ENCODE measurements at regions not wholly inside any gene's neighbourhood (a gene's known extent, or its start where the extent isn't known, plus 50 kb on each side); places are given as distances from the start of the nearest gene placed in this dataset.
A peak's percentile ranks its signal among the peaks of the same experiment; 100 is the strongest.

DNA sequence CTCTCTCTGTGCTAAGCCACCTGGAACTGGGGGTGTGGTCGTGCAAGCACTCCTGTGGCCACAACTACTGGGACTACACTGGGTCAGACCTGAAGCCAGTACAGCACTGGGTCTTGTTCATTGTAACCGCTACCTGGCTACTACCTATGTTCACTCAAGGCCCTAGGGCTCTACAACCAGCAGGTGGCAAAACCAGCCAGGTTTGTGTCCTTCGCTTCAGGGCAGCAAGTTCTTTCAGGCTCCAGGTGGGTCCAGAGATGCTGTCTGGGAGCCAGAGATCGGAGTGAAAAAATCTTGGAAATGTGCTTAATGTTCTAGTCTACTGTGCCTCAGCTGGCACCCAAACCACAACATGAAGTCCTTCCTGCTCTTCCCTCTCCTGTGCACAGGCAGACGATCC is 171.6 kb upstream of the SORCS1 start:
- Mint-ChIP-seq H3K9me3 (no peaks in the 10 kb centered on the region), H3K36me3 (ENCODE audit: low read depth) (no peaks in the 10 kb centered on the region), H3K27ac (no peak overlapping the region), H3K4me1 (no peaks in the 10 kb centered on the region), H3K27me3 (ENCODE audit: insufficient read depth, low read depth, poor library complexity) (no peaks in the 10 kb centered on the region), H3K4me3 (no peak overlapping the region)
- ATAC-seq = no peak
- Histone ChIP-seq H3K27me3 (ENCODE audit: insufficient read depth) (no peaks in the 10 kb centered on the region), H3K4me2 (no peak overlapping the region), H3K36me3 (ENCODE audit: insufficient read depth) (no peaks in the 10 kb centered on the region), H3K27ac (ENCODE audit: low read depth) (no peak overlapping the region), H3K9me2 (ENCODE audit: insufficient read depth) (no peaks in the 10 kb centered on the region), H3F3A (replicated peaks; ENCODE audit: low read depth) (no peaks in the 10 kb centered on the region), H3K4me1 (ENCODE audit: insufficient read depth) (no peaks in the 10 kb centered on the region), H4K20me1 (replicated peaks; ENCODE audit: insufficient read depth) (no peaks in the 10 kb centered on the region), H3K4me3 (no peak overlapping the region), H2AFZ (no peak overlapping the region), H3K79me2 (replicated peaks; ENCODE audit: insufficient read depth) (no peaks in the 10 kb centered on the region)
- DNase-seq (ENCODE audit: low spot score) = peak; percentile 3
- TF ChIP-seq, protein P1, sequence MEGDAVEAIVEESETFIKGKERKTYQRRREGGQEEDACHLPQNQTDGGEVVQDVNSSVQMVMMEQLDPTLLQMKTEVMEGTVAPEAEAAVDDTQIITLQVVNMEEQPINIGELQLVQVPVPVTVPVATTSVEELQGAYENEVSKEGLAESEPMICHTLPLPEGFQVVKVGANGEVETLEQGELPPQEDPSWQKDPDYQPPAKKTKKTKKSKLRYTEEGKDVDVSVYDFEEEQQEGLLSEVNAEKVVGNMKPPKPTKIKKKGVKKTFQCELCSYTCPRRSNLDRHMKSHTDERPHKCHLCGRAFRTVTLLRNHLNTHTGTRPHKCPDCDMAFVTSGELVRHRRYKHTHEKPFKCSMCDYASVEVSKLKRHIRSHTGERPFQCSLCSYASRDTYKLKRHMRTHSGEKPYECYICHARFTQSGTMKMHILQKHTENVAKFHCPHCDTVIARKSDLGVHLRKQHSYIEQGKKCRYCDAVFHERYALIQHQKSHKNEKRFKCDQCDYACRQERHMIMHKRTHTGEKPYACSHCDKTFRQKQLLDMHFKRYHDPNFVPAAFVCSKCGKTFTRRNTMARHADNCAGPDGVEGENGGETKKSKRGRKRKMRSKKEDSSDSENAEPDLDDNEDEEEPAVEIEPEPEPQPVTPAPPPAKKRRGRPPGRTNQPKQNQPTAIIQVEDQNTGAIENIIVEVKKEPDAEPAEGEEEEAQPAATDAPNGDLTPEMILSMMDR (conservative IDR thresholded peaks at IDR 0.05; ENCODE audit: low read depth in 2 of 2) = peak in 1 of 2 experiments; percentile 22; a peak in 1 of 4 replicates
- no peak for TF ChIP-seq CREB1 (CRISPR knock-in tag; IDR thresholded peaks at IDR 0.05; ENCODE audit: low read depth)

DNA sequence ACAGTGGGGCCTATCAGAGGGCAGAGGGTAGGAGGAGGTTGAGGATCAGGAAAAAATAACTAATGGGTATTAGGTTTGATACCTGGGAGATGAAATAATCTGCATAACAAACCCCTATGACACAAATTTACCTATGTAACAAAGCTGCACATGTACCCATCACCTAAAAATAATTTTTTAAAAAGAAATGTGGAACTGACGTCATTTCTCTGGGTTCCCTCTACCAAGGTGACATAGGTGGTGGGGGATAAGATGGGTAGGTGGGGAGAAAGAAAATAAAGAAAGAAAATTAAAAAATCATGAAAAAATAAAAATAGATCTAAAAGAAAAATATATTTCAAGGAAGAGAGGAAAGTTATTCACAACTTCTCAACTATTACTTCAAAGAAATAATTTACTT is 153.1 kb upstream of the SORCS1 start:
- Histone ChIP-seq H3K4me2 (no peak overlapping the region), H3F3A (replicated peaks; ENCODE audit: low read depth) (no peaks in the 10 kb centered on the region), H3K79me2 (replicated peaks; ENCODE audit: insufficient read depth) (no peaks in the 10 kb centered on the region), H4K20me1 (replicated peaks; ENCODE audit: insufficient read depth) (no peaks in the 10 kb centered on the region), H3K27me3 (ENCODE audit: insufficient read depth) (no peaks in the 10 kb centered on the region), H3K4me1 (ENCODE audit: insufficient read depth) (no peaks in the 10 kb centered on the region), H3K9me2 (ENCODE audit: insufficient read depth) (no peaks in the 10 kb centered on the region), H3K36me3 (ENCODE audit: insufficient read depth) (no peaks in the 10 kb centered on the region), H3K27ac (ENCODE audit: low read depth) (no peak overlapping the region), H2AFZ (no peak overlapping the region), H3K4me3 (no peak overlapping the region)
- H3K36me3 Mint-ChIP-seq (ENCODE audit: low read depth) = no peaks in the 10 kb centered on the region
- ATAC-seq (no peak), DNase-seq (ENCODE audit: low spot score) (no peak)
- no peaks in the 10 kb centered on the region for H3K9me3 Mint-ChIP-seq
- TF ChIP-seq, protein P2, sequence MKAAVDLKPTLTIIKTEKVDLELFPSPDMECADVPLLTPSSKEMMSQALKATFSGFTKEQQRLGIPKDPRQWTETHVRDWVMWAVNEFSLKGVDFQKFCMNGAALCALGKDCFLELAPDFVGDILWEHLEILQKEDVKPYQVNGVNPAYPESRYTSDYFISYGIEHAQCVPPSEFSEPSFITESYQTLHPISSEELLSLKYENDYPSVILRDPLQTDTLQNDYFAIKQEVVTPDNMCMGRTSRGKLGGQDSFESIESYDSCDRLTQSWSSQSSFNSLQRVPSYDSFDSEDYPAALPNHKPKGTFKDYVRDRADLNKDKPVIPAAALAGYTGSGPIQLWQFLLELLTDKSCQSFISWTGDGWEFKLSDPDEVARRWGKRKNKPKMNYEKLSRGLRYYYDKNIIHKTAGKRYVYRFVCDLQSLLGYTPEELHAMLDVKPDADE (IDR thresholded peaks at IDR 0.05) = no peak
- TF ChIP-seq POLR2AphosphoS5 (IDR thresholded peaks at IDR 0.05; ENCODE audit: low read depth) = no peak
- TF ChIP-seq EZH2 (IDR thresholded peaks at IDR 0.05; ENCODE audit: low read depth, unreplicated experiment) = no peak
- no peak for TF ChIP-seq EZH2phosphoT487 (IDR thresholded peaks at IDR 0.05; ENCODE audit: unreplicated experiment)
- TF ChIP-seq, protein P1 (conservative IDR thresholded peaks at IDR 0.05; ENCODE audit: low read depth in 2 of 2) = no peak
- TF ChIP-seq, protein P3, sequence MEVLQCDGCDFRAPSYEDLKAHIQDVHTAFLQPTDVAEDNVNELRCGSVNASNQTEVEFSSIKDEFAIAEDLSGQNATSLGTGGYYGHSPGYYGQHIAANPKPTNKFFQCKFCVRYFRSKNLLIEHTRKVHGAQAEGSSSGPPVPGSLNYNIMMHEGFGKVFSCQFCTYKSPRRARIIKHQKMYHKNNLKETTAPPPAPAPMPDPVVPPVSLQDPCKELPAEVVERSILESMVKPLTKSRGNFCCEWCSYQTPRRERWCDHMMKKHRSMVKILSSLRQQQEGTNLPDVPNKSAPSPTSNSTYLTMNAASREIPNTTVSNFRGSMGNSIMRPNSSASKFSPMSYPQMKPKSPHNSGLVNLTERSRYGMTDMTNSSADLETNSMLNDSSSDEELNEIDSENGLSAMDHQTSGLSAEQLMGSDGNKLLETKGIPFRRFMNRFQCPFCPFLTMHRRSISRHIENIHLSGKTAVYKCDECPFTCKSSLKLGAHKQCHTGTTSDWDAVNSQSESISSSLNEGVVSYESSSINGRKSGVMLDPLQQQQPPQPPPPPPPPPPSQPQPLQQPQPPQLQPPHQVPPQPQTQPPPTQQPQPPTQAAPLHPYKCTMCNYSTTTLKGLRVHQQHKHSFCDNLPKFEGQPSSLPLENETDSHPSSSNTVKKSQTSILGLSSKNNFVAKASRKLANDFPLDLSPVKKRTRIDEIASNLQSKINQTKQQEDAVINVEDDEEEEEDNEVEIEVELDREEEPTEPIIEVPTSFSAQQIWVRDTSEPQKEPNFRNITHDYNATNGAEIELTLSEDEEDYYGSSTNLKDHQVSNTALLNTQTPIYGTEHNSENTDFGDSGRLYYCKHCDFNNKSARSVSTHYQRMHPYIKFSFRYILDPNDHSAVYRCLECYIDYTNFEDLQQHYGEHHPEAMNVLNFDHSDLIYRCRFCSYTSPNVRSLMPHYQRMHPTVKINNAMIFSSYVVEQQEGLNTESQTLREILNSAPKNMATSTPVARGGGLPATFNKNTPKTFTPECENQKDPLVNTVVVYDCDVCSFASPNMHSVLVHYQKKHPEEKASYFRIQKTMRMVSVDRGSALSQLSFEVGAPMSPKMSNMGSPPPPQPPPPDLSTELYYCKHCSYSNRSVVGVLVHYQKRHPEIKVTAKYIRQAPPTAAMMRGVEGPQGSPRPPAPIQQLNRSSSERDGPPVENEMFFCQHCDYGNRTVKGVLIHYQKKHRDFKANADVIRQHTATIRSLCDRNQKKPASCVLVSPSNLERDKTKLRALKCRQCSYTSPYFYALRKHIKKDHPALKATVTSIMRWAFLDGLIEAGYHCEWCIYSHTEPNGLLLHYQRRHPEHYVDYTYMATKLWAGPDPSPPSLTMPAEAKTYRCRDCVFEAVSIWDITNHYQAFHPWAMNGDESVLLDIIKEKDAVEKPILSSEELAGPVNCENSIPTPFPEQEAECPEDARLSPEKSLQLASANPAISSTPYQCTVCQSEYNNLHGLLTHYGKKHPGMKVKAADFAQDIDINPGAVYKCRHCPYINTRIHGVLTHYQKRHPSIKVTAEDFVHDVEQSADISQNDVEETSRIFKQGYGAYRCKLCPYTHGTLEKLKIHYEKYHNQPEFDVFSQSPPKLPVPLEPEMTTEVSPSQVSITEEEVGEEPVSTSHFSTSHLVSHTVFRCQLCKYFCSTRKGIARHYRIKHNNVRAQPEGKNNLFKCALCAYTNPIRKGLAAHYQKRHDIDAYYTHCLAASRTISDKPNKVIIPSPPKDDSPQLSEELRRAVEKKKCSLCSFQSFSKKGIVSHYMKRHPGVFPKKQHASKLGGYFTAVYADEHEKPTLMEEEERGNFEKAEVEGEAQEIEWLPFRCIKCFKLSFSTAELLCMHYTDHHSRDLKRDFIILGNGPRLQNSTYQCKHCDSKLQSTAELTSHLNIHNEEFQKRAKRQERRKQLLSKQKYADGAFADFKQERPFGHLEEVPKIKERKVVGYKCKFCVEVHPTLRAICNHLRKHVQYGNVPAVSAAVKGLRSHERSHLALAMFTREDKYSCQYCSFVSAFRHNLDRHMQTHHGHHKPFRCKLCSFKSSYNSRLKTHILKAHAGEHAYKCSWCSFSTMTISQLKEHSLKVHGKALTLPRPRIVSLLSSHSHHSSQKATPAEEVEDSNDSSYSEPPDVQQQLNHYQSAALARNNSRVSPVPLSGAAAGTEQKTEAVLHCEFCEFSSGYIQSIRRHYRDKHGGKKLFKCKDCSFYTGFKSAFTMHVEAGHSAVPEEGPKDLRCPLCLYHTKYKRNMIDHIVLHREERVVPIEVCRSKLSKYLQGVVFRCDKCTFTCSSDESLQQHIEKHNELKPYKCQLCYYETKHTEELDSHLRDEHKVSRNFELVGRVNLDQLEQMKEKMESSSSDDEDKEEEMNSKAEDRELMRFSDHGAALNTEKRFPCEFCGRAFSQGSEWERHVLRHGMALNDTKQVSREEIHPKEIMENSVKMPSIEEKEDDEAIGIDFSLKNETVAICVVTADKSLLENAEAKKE (CRISPR knock-in tag; IDR thresholded peaks at IDR 0.05) = no peak
- TF ChIP-seq JUNB (IDR thresholded peaks at IDR 0.05; ENCODE audit: unreplicated experiment) = no peak
- TF ChIP-seq NANOG (IDR thresholded peaks at IDR 0.05; ENCODE audit: borderline replicate concordance) = no peak
- TF ChIP-seq CREB1 (CRISPR knock-in tag; IDR thresholded peaks at IDR 0.05; ENCODE audit: low read depth) = no peak
- H3K4me1 Mint-ChIP-seq = no peaks in the 10 kb centered on the region
- H3K4me3 Mint-ChIP-seq = no peak overlapping the region
- no peak overlapping the region for H3K27ac Mint-ChIP-seq
- no peaks in the 10 kb centered on the region for H3K27me3 Mint-ChIP-seq (ENCODE audit: insufficient read depth, low read depth, poor library complexity)

Data from GM23338 (cell line).